ENCODE measurements at regions not wholly inside any gene's neighbourhood (a gene's known extent, or its start where the extent isn't known, plus 50 kb on each side); places are given as distances from the start of the nearest gene placed in this dataset.
"Not testable (repeated sequence)": the region's sequence is repeated elsewhere in the genome, so short reads cannot be mapped to it uniquely, and the experiment has no call there.

DNA sequence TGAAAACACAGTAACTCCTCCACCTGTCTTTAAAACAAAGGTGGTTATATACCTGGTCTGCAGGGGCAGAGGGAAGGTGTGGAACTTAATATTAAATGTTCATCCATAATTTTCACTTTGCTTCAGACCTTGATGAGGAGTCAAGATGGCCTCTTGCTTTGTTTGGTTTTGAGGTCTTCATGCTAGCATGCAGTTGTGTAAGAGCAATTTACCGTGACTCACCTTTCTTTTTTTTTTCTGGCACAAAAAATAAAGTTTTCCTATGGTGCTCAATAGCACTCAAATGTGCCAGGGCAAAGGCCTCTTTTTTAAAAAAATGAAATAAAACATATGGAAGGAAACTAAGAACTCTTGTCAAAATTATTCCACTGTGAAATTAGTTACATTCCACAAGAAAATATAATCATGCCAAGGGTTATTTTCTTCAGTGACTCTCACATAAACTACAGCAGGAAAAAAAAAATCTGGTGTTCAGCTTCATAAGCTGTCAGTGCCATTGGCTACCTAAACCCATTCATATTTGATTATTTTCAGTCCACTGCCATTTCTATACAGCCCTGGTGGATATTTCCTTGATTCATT is 128.2 kb downstream of the SLC7A11 start:
- DNase-seq (ENCODE audit: low read depth), result no peak

DNA sequence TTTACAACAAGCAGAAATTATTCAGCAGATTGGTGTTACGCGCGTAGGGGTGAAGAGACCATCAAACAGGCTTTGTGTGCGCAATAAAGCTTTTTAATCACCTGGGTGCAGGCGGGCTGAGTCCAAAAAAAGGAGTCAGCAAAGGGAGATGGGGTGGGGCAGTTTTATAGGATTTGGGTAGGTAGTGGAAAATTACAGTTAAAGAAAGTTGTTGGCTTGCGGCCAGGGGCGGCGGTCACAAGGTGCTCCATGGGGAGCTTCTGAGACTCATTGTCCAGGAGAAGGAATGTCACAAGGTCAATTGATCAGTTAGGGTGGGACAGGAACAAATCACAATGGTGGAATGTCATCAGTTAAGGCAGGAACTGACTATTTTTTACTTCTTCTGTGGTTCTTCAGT is 129.3 kb downstream of the SLC7A11 start:
- not testable (repeated sequence) for DNase-seq (ENCODE audit: low read depth)

DNA sequence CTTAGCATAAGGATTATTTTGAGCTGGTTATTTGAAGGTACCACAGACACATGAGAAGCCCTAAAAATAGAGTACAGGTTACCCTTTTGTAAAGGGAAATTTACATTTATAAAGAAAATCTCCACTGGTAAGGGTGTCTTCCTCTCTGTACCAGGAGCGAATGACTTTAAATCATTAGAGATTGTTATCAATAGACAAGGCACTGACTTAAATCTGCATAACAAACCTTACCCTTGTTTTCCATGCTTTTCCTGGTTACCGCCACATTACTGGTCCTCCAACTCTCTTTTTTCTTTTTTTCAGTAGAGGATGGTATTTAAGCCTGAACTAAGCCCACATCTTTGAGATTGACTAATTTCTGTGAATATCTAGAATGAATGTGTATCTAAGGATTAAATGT is 129.8 kb downstream of the SLC7A11 start:
- DNase-seq (ENCODE audit: low read depth), result no peak

DNA sequence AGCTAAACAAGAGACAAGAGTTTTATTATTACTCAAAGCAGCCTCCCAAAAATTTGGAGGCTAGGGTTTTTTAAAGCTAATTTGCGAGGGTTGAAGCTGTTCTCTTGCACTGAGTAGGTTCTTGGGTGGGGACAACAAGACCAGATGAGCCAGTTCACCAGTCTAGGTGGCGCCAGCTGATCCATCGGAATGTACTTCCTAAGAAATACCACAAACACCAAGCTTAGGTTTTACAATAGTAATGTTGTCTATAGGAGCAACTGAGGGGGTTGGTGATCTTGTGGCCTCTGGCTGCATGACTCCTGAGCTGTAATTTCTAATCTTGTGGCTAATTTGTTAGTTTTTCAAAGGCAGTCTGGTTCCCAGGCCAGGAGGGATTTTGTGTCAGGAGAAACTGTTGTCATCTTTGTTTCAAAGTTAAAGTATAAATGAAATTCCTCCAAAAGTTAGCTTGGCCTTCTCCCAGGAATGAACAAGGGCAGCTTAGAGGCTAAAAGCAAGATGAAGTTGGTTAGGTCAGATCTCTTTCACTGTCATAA is 130.6 kb downstream of the SLC7A11 start:
- DNase-seq (ENCODE audit: low read depth), result no peak

DNA sequence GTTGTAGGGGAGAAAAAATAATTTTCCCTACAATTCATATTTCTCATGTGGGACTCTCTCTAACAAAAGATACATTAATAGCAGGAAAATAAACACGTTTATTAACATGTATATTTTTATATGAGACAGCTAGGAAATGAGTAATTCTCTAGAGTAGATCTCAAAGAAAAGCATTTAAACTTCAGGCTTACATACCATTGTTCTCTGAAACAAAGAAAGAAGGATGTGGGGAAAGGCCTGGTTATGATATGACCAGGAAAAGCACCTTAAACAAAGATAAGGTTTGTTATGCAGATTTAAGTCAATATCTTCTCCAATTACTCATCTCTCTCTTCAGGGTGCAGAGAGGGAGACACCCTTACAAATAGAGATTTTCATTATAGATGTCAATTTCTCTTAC is 131.3 kb downstream of the SLC7A11 start:
- DNase-seq (ENCODE audit: low read depth), result no peak

DNA sequence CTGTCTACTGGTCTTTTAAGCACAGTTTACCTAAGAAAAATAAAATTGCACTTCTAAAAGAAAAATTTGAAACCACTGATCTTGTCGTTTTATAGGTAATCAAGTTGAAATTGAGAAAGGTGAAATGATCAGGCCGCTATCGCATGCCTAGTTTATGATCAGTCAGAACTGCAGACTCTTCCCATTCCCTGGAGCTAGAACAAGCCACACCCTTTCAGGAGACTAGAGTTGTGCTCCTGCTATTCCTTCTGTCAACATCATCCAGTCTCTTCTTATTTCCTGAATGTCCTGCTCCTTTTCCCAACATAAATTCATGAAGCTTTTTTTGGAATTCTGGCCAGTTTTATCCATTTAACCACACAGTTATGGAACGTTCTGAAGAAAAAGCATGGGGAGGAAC is 135.1 kb downstream of the SLC7A11 start:
- DNase-seq (ENCODE audit: low read depth), result no peak

DNA sequence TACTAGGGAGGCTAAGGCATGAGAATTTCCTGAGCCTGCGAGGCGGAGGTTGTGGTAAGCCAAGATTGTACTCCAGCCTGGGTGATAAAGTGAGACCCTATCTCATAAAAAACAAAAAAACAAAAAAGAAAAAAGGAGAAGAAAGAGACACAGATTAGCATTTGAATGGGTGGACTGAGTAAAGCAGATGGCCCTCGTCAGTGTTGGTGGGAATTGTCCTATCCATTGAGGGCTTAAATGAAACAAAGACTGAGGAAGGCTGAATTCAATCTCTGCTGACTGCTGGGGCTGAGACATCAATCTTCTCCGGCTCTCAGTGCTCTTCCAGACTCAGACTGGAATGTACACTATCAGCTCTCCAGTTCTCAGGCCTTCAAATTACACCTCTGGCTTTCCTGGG is 136.8 kb downstream of the SLC7A11 start:
- DNase-seq (ENCODE audit: low read depth), result no peak

DNA sequence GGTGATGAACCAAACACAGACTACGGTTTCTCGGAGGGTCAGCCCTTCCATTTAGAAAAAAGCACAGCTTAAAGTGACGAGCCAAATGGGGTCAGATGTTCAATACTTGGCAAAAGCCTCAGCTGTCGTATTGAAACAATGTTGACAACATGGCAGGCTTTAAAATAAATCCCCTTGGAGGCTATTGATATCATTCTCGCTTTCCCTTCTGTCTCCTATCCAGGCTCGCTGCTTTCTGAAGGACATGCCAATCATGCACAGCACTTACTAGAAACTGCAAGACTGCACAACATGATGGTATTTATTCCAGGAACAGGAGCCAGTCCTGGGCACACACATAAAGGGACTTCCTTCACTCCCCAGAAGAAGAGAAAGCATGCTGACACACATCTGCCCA is 137.9 kb downstream of the SLC7A11 start:
- no peak for DNase-seq (ENCODE audit: low read depth)

DNA sequence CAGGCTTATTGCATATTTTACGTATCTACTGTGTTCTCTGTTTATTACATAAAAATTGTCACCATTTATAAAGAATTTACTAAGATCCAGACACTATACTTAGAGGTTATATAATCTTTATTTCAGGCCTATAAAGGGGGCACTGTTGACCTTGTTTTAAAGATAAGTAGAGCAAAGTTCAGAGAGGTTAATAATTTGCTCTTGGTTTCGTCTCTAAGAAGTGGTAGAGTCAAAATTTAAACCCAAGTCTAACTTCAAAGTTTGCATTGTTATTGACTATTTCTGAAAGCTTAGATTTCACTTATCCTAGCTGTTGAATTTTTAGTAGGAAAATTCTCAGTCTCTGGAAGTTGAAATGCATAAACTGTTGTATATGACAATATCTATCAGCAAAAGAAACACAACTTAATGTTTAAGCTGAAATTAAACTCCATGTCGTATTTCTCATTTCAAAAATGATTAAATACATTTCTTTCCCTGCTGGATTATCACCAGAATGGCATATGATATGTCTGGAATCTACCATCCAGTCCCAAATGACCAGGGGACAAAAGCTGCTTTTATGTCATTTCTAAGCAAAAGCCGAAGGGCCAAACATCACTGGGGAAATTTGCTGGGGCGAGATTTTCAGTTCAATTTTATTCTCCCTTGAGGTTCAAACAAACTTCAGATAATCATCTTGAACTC is 138.4 kb downstream of the SLC7A11 start:
- no peak for DNase-seq (ENCODE audit: low read depth)

DNA sequence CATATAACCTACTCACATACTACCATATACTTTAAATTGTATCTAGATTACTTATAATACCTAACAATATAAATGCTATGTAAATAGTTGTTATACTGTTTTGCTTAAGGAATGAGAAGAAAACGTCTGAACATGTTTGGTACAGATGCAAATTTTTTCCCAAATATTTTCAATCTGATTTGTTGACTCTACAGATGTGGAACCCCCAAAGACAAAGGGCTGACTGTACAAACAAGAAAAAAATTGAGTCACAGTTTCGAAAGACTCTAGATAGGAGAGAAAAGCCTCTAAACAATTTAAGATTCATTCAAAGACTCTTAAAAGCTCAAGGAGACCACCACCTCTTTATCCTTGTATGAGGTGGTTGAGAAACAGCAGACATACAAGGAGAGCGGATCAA is 142.8 kb downstream of the SLC7A11 start:
- DNase-seq (ENCODE audit: low read depth), result no peak

DNA sequence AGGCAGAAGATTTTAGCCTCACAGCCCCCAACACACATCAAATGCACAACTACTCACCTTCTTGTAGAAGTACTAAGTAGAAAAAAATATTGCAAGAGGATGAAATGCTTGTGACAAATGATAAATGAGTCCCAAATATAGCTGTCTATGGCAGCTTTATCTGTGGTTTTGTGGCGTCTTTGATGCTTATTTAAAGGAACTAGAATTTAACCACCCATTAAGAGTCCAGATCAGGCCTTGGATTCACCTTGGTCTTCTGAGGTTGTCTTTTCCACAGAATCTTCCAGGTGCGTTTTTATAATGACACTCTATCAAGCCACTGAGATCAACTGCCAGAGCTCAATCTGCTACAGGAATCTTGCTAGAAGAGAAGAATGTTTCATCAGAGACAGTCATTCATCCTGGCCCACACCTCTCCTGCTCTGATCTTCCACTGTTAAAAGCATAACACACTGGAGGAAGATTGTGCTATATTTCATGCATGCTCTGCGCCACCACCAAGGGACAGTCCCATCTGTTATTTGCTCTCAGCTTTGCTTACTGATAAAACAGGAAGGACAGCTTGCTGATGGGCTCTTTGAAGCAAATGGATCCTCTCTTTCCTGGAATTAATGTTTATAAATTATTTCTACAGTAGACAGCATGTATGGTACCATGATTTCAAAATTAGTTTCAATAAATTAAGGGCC is 144.1 kb downstream of the SLC7A11 start:
- DNase-seq (ENCODE audit: low read depth), result no peak

DNA sequence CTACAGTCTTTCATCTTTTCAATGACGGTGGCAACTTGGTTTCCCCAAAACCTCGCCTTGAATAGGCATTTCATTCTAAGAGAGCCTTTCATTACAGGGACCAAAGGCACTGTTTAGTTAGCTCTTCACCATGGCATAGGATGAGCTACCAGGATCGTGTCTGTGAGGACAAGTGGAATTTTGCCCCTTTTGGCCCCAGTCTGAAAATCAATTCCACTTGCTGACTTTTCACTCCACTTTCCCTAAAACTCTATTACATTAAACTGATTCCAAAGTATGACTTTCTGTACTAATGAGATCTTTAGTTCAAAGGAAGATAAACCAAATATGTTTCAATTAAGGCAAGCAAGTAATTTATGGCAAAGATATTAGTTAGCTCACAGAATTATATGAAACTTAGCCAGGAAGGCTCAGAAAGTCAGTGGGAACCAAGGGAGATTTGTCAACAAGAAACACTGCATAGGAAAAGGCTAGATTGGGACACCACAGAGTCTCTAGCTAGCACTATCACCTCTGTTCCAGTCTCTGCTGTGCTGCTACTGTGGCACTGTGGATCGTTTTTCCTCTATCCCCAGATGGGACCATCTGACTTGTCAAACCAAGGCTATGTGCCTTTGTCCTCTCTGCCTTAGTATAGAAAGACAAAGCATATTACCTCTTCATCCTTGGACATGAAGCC is 145.6 kb downstream of the SLC7A11 start:
- no peak for DNase-seq (ENCODE audit: low read depth)

DNA sequence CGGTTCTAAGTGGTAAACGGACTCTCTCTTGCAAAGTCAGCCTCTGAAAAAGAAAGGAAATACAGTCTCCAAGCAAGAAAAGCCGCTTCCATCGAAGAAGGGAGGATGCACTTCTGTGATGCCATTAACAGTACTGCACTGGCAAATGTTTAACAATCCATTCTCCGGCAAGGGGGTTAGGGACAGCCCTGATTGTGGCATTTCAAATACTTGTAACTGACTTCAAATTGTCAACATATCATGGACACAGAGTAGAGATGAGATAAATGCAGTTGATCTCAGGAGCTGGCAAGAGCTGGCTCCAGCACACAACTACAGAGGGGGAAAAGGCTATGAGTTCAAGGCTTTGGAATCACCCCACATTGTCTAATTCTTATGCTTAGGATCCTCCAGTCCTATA is 146.8 kb downstream of the SLC7A11 start:
- no peak for DNase-seq (ENCODE audit: low read depth)

DNA sequence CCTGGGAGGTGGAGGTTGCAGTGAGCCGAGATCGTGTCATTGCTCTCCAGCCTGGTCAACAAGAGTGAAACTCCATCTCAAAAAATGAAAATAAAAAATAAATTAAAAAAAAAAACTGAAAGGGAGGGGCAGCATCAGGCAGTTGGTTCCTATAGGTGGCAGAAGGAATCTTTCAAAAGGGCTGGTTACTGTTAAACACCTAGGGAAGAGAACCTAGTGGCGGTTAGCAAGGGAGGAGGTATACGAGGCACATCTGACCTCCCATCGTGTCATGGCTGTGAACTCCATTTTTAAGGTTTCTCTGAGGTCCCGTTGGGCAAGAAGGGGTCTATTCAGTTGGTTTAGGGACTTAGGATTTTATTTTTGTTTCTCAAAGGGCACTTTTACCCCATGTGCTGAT is 150.1 kb downstream of the SLC7A11 start:
- DNase-seq (ENCODE audit: low read depth), result no peak

DNA sequence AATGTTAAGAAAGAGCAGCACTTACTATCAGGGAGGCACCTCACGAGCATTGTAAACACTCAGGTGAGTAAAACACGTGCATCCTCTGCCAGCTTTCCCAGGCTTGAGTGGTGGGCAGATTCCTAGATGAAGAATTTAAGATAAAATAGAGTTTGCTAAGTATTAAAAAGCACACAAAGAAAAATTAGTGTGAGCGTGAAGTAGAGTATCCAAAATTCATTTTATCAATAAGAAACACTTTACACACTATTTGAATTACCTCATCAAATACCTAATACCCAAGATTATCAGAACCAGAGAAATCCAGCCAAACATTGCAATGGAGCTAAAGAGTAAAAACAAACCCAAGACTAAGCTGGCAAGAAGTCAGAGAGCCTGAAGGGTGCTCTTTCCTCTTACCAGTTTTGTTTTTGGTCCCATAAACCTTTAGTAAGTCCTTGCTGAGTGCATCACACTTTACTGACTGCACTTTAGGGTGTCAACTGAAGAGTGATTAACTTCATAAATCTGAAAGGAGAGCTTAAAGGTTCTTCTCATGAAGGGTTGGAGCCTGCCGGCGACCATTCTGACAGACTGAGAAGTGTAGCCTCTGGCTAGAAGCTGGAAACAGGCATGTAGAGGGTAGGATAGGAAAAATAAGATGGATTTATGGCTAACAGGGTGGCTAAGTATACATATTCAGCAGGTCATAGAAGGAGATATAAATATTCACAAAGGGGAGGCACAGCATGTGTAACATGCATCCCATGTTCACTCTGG is 151.1 kb downstream of the SLC7A11 start:
- no peak for DNase-seq (ENCODE audit: low read depth)

DNA sequence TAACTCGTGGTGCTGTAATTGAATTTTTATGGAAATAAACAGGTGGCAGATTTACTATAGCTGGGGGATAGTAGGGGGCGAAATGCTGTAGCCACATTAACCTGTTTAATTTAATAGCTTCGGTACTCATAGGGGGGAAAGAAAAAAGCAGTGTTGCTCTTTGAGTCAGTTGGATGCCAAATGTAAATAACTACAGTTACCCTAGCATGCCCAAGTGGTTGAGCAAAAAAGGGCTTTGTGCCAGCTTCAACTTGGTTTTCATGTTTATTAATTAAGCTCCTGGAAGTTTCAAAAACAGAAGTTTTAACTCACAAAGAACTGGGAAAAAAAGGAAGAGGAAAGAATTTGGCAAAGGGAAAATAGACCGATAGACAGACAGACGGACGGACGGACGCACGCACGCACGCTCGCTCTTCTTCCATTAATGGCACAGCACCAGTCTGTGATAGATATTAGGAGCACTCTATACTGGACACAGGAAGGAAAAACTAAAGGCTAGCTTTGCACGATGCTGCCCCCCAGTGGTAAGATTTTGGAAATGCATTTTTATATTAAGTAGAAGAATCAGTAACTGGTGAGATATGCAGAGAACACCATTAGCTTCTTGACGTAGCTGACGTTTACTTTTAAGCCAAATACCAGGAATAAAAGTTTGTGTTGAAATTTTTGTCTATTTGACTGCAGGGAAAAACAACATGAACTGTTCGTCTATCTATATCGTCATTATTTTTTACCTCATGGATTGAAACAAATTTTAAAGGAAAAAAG is 151.8 kb downstream of the SLC7A11 start:
- peak; percentile 34 for DNase-seq (ENCODE audit: low read depth)

DNA sequence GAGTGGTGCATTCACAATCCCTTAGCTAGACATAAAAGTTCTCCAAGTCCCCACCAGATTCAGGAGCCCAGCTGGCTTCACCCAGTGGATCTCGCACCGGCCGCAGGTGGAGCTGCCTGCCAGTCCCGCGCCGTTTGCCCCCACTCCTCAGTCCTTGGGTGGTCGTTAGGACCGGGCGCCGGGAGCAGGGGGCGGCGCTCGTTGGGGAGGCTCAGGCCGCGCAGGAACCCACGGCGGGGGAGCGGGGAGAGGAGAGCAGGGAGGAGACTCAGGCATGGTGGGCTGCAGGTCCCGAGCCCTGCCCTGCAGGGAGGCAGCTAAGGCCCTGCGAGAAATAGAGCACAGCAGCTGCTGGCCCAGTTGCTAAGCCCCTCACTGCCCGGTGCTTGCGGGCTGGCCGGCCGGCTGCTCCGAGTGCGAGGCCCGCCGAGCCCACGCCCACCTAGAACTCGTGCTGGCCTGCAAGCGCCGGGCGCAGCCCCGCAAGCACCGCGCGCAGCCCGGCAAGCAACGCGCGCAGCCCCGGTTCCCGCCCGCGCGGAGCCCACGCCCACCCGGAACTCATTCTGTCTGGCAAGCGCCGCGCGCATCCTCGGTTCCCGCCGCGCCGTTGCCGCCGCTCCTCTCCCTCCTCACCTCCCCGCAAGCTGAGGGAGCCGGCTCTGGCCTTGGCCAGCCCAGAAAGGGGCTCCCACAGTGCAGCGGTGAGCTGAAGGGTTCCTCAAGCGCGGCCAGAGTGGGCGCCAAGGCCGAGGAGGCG is 153.5 kb downstream of the SLC7A11 start:
- DNase-seq (ENCODE audit: low read depth), result no peak

DNA sequence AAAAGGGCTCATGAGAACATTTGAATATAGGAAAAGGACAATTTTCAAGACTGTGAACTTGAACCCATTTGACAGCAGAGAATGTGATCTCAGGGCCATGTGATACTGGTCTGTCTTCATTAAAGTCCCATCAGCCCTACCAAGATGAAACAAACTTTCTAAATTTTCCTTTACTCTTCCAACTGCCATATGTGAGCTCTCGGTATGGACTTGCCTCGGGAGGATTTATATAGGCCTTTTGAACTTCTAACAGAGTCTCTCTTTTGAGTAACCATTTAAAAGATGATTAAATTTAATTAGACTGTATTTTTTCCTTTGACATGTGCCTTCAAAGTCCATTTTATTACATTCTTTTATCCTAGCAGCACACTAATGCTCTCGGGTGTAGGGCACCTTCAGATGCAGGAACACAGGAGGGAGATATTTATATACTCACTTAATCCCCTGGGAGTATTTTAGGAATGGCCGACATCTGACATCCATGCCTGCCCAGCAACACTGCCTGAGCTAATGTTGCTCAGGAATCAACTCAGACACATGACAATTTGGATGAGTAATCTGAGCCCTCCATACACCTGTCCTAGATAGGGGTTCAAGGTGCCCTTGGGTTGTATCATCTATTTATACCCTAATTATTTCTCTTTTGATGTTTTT is 155.0 kb downstream of the SLC7A11 start:
- no peak for DNase-seq (ENCODE audit: low read depth)

DNA sequence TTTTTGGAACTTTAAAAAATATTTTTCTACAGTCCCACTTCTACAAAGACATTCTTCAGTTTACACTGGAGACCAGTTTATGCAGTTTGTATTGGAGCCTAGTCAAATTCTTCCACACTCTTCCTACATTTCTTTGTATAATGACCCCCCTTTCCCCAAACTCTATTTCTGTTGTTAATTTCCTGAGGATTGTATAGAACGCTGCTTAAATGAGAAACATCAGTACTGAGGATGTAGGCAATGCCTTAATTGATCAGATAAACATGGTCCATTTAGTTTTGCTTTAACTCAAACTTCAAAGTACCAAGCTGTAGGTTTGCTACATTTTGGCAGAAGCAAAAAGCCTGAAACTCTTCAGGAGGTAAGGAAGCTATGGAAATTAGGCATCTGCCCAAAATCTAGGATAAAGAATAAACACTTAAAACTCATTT is 155.5 kb downstream of the SLC7A11 start:
- no peak for DNase-seq (ENCODE audit: low read depth)

DNA sequence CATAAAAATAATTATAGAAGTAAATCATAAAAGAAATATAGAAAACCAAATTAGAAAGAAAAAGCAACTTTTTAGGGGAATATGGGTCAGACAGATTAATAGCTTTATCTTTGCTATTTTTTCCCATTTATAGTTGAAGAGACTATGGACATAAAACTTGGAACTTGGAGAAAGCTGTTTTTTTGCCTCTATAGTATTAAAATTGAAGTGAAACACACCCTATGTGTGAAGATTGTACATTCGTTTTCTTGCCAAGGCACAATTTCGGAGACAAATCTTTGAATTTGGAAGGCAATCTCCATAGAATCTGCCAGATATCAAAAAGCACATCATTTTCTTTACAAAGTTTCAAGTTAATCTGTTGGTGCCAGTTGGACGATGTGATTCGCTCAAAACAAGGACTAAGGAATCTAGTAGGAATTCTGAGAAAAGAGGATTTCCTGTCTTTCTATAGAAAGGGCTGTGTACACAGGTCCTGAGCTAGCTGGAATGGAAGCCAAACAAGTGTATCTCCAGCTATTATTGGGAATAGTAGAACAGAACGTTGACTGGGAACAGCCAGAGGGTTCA is 156.3 kb downstream of the SLC7A11 start:
- no peak for DNase-seq (ENCODE audit: low read depth)

Measured in GM04503 (cell line).